Germinal center (tissue), 1 donor: ENCODE measurements at regions not wholly inside any gene's neighbourhood (a gene's known extent, or its start where the extent isn't known, plus 50 kb on each side); places are given as distances from the start of the nearest gene placed in this dataset.
"Not testable (repeated sequence)": the region's sequence is repeated elsewhere in the genome, so short reads cannot be mapped to it uniquely, and the experiment has no call there.

Source experiments
- DNase-seq: peaks from one replicate; pipeline ENCODE4 v3.0.0; 2012; ENCODE audit warnings: mixed read lengths, low spot score

- DNase-seq, result peak; percentile 35
These were observed 78.0 kb upstream of the ATP5PO start for GRCh38 chr21:33993286-33994231.

GRCh38 chr21:33992412-33992811 lies 76.8 kb upstream of the ATP5PO start:
- not testable (repeated sequence) for DNase-seq

- DNase-seq, result no peak
These were observed 75.5 kb upstream of the ATP5PO start for GRCh38 chr21:33991133-33991532.

- DNase-seq, result no peak
These were observed 73.8 kb upstream of the ATP5PO start for GRCh38 chr21:33989440-33989839.

- no peak for DNase-seq
These were observed 72.8 kb upstream of the ATP5PO start for GRCh38 chr21:33988237-33989017.

- no peak for DNase-seq
These were observed 71.9 kb upstream of the ATP5PO start for GRCh38 chr21:33987461-33987860.

GRCh38 chr21:33985117-33986050 lies 69.8 kb upstream of the ATP5PO start:
- no peak for DNase-seq

- no peak for DNase-seq
These were observed 68.4 kb upstream of the ATP5PO start for GRCh38 chr21:33984021-33984481.

- DNase-seq, result no peak
These were observed 65.9 kb upstream of the ATP5PO start for GRCh38 chr21:33981391-33982101.

GRCh38 chr21:33980276-33980916 lies 64.8 kb upstream of the ATP5PO start:
- no peak for DNase-seq

- DNase-seq, result no peak
These were observed 63.0 kb upstream of the ATP5PO start for GRCh38 chr21:33978585-33978984.

- DNase-seq, result no peak
These were observed 62.2 kb upstream of the ATP5PO start for GRCh38 chr21:33977721-33978369.

GRCh38 chr21:33977017-33977720 lies 61.6 kb upstream of the ATP5PO start:
- no peak for DNase-seq

GRCh38 chr21:33976082-33977016 lies 60.7 kb upstream of the ATP5PO start:
- DNase-seq, result peak; percentile 57

- peak; percentile 47 for DNase-seq
These were observed 60.0 kb upstream of the ATP5PO start for GRCh38 chr21:33975548-33976081.

- DNase-seq, result no peak
These were observed 59.2 kb upstream of the ATP5PO start for GRCh38 chr21:33974513-33975468.

- no peak for DNase-seq
These were observed 57.7 kb upstream of the ATP5PO start for GRCh38 chr21:33973268-33973667.
